Stimulated activated CD4-positive, alpha-beta T cell treated with anti-CD3 and anti-CD28 coated beads, Interleukin-12 subunit alpha, Interleukin-12 subunit beta, amount 100 ng/mL, for 4 hours (primary cell): ENCODE measurements at regions not wholly inside any gene's neighbourhood (a gene's known extent, or its start where the extent isn't known, plus 50 kb on each side); places are given as distances from the start of the nearest gene placed in this dataset.

ENCODE experiments used
- DNase-seq: peaks from one replicate; pipeline ENCODE4 v3.0.0-alpha.2; 2020

DNA sequence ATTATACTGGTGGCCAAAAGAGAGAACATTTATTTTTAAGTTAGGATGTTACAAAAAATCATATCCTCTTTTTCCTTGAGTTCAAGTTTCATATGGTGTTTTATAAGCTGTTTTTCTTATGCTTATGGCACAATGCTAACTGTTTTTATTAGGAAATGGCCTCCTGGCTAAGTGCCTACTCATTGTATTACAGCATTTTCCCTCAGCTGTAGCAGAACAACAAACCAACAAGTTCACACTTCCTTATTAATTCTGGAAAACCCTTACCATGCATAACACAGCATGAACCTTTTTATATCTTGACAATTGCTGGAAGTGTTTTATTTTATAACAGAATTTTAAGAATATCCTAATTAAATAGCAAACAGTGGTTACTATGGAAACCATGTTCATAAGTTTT, 165.8 kb downstream of the GASK1B start:
- no peak for DNase-seq

DNA sequence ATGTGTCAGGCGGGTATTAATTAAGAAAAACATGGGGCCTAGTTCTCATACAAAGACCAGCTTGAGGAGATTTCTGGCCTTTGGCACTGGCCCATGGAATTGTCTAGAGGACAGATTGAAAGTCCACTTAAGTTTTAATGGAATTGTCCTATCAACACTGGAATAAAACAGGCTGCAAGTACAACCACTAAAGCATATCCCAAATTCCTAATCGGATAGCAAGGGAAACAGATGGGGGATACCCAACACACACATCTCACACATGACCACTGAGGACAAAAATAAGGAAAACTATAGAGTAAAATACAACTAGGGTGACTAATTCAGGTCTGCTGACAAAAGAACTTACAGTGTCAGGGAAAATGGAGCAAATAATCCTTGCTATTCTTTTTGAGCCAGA, 167.8 kb downstream of the GASK1B start:
- no peak for DNase-seq

- no peak for DNase-seq
These were observed 168.7 kb downstream of the GASK1B start for GRCh38 chr4:158004101-158004500.

DNA sequence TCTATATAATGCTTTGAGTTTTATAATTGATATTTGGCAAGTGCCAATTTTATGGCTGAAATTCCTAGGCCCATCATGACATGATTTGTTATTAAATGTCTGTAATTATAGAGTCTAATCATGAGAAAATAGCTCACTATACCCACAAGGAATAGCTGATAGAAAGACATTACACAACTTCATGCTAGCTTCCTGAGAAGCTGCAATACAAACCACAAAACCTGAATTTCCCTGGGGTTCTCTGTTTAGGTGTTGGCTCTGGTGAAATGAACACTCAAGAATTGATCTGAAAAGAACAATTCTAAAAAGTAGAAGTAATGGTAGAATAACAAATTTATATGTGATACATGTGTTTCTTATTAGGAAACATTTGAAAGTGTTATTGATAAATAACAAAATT, 169.6 kb downstream of the GASK1B start:
- DNase-seq: no peak

DNA sequence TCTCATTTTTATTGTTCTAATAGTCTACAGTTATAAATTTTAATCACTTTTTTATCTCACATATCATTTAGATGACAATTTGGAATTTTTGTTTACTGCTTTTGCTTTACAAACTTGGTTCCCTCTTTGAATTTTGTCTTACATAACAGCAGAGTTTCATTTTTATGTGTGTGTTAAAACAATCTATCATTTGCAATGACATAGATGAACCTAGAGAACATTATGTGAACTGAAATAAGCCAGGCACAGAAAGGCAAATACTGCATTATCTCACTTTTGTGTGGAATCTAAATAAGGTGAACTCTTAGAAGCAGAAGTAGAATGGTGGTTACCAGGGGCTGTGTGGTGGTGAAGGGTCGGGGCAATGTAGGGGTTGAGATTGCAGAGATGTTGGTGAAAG, 170.7 kb downstream of the GASK1B start:
- no peak for DNase-seq

DNA sequence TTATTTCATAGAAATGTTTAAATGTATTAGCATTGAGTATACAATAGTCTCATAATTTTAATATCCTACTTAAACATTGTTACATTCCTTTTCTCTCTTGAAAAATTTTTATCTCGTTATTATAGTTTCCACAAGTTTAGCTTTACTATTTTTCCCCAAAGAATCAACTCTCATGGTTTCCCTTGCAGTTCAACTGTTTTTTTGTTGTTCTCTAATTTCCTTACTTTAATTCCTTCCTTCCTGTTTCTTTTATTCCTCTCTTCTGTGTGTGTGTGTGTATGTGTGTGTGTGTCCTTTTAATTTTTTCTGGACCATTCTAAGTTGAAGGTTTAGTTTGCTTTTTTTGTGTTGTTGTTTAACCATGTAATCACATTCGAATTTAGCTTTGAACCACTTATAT, 171.1 kb downstream of the GASK1B start:
- no peak for DNase-seq

- DNase-seq: no peak
These were observed 173.1 kb downstream of the GASK1B start for GRCh38 chr4:157999723-158000122.

GRCh38 chr4:157997296-157997695, 175.5 kb downstream of the GASK1B start:
- DNase-seq: no peak

GRCh38 chr4:157996061-157997028, 176.5 kb downstream of the GASK1B start:
- DNase-seq: no peak

DNA sequence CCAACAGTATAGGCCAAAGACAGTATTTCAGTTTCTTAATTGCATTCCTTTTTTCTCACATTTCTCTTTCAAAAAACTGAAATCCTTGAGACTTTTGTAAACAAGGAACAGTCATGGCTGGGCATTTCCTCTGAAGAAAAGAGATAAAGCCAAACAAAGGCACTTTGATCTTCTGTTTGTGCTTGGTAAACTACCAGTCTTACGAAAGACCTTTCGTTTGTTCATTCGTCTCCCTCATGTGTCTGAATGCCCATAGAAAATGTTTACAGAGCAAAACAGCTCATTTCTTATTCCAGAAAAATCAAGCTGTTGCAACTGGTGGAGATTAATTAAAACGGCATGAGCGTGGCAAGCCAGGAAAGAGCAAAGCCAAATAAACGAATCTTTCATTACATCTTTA, 178.0 kb downstream of the GASK1B start:
- no peak for DNase-seq

DNA sequence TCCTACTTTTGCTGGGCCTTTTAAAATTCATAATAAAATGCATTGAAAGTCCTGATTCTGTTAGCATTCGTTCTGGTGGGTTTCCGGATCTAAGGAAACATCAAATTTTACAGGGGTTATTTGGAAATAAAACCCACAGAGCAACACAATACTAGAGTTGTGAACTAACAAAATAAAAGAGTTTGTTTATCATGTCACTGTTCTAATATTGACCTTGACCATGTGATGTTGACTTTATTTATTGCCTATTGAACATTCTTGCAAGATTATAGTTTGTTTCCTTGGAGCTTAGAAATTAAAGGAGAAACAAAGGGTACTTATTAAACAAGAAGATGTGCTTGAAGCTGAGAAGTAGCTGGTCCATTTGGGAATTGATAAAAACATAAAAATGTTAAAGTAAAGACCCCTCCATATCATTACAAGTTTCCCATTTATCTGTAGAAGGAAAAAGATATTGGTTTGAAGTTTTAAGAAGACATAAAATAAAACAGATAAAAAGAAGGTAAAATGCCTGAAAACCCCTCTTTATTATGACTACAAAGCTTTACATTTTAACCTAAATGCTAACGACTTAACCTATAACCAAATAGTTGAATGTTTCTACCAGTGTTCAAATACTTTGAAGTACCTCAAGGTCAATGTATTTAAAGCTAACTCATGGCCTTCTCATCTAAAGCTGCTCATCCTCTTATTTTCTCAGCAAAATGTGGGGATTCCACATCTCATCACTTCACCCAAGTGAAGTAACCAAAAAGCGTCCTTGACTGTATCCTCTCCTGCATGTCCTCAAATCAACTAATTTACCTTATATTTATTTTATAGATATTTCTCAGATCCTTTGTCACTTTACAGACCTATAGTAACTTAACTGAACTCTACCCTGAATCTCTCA, 179.6 kb downstream of the GASK1B start:
- DNase-seq: no peak

GRCh38 chr4:157992038-157992705, 180.7 kb downstream of the GASK1B start:
- no peak for DNase-seq

- no peak for DNase-seq
These were observed 184.2 kb downstream of the GASK1B start for GRCh38 chr4:157988641-157989040.

DNA sequence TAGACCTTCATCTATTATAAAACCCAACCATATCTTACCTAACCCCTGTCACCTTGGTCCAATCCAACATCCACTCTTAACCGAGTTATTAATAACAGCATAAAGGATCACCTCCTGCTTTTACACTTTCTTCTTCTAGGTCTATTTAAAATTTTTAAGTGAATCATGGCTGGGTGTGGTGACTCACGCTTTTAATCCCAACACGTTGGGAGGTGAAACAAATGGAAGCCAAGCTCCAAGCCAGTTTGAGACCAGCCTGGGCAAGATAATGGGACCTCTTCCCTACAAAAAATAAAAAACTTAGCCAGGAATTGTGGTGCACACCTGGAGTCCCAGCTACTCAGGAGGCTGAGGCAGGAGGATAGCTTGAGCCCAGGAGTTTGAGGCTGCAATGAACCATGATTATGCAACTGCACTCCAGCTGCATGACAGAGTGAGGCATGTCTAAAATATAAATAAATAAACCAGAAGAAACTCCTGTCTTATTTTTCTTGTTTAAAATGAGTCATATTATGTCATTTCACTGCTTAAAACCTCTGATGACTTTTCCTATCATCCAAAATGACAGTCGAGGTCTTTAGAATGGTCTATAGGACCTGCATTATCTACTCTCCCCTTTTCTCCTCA, 188.4 kb downstream of the GASK1B start:
- DNase-seq: no peak

GRCh38 chr4:157983300-157983699, 189.5 kb downstream of the GASK1B start:
- no peak for DNase-seq

GRCh38 chr4:157980158-157980557, 192.7 kb downstream of the GASK1B start:
- DNase-seq: no peak

DNA sequence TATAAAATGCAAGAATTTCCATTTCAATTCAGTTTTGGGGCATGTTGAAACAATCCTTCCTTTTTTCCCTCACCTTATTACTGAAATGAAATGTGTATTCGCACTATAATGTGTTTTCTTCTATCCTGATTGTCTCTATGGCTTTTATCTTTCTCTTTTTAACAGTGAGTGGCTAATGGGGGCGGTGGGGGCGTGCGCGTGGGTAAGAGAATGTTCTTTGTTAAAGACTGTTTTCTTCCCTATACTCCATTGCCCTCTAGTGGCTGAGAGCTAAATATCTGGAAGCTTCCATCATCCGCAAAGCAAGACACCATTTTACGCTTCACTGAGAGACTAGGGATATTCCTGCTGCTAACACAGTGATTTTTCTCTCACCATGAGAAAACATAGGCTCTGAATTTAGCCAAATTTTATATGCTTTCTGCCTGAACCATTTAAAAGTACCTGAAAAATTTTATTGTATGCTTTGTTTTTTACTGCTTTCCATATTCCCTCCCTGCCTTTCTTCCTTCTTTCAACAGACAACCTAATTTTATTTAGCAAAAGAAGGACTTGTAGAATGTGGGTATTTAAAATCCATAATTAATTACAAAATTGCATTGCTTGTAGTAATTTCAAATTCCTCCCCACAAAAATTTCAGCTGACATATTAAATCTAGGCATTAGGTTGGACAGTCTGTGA, 194.0 kb downstream of the GASK1B start:
- peak; percentile 10 for DNase-seq

DNA sequence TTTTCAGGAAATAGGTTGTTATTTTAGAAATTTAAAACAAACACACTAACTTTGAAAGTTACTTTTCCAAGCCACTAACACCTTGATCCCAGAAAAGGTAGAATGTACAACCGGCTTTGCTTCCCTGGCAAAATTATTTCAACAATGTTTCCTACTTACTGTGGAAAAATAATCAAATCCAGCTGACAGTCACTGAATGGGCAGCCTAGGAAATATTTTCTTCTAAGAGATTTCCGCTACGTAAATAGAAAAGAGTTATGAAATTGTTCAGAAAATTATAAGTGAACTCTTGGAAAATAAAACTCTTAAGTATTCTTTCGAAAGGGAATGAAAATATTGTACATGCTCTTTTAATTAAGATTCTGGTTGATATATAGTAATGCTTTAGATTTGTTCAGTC, 195.7 kb downstream of the GASK1B start:
- DNase-seq: no peak

DNA sequence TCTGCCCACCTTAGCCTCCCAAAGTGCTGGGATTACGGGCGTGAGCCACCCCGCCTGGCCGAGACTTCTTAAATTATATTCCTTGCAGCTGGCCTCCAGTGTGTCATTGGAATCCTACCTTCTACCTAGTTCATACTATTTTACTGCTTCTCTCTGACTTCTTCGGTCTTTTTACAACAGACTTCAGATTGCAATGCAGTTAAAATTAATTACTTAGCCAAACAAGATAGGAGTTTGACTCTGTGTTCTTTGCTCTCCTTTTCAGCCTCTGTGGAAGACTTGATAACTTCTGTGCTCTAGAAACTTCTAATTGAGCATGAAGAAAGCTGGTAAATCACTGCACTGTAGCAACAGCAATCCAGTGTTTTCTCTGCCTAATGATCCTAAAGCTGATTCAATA, 199.5 kb downstream of the GASK1B start:
- no peak for DNase-seq

DNA sequence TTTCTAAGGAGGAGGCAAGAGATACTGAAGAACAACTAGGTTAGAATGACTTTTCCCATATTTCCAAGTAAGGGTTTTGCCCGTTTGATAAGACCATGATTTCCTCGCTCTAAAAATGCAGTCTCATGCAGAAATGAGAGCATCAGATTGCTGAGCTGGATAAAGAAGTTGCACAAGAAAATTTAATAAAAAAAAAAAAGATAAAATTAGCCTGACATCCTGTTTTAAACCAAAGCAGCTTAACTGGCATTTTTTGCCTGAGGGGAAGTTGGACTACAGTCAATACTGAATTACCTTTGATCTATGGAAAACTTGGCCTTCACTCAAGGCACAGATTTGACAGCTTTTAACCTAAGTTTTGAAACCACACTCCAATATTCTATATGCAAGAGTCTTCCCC, 208.4 kb downstream of the GASK1B start:
- no peak for DNase-seq

GRCh38 chr4:157961229-157961990, 211.4 kb downstream of the GASK1B start:
- DNase-seq: no peak
